T47D (cell line): ENCODE measurements at regions not wholly inside any gene's neighbourhood (a gene's known extent, or its start where the extent isn't known, plus 50 kb on each side); places are given as distances from the start of the nearest gene placed in this dataset.

ENCODE experiments used
- DNase-seq, 2 experiments: peaks; one replicate each; pipeline versions ENCODE4 v3.0.0 to v3.0.0-alpha.2; 2011 to 2012; ENCODE audit warnings: low read depth in 1 of 2, low spot score in 1 of 2
- JUND ChIP-seq: IDR thresholded peaks from 2 replicates; pipeline ENCODE4 v1.6.1; 2012; ENCODE audit warnings: low read depth
- in situ Hi-C: cut with HindIII; loops from 2 replicates; pipeline ENCODE4 v1.10.0; 2016; ENCODE audit warnings: low sequenced_read_pairs, low pct_unique_long_range_greater_than_20kb

GRCh38 chr19:28948566-28948965 lies 264.4 kb downstream of the UQCRFS1 start:
- in situ Hi-C loops: no loop called here
- TF ChIP-seq JUND: no peak
- DNase-seq: no peak

- no peak for TF ChIP-seq JUND
- in situ Hi-C loops: no loop called here
- no peak for DNase-seq
Observed at GRCh38 chr19:28948026-28948425, 264.9 kb downstream of the UQCRFS1 start.

- TF ChIP-seq JUND: no peak
- in situ Hi-C loops: no loop called here
- DNase-seq: no peak
Observed at GRCh38 chr19:28943651-28944050, 269.3 kb downstream of the UQCRFS1 start.

GRCh38 chr19:28941833-28942232 lies 271.1 kb downstream of the UQCRFS1 start:
- in situ Hi-C loops: no loop called here

DNA sequence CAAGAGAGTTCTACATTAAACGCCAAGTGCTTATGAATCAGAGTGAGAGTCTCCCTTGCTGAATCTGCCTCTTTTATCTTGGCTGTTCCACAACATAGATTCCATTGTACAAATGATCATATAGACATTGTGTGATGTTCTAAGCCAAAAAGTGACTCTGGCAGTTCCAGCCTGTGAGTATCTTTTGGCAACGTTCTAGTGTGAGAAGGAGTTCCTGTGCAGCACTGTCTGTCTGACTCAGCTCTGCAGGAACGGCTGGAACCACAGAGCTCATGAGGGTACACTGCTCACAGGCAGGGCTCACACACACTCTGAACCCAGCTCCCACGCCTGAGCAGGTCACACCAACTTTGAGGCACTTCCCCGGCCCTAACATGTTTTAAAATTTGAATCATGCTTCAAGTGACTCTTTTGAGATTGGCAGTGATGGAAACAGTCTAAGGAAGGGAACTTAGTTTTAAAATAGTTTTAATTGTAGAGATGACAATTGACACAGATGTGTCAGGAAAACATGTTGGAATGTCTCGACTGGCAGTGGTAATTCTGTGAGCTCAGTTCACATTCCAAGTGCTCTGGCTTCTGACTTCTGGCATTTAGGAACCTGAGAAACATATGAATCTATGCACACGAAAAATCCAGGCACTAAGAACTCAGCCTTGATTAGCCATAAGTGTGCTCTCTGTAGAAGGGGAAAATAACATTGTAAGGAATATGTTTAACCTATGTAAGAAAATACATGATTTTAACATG lies 272.0 kb downstream of the UQCRFS1 start:
- no peak for TF ChIP-seq JUND
- in situ Hi-C loops: no loop called here
- no peak for DNase-seq

More at GRCh38 chr19:28941833-28942232, 271.1 kb downstream of the UQCRFS1 start:
- no peak for DNase-seq
- no peak for TF ChIP-seq JUND

DNA sequence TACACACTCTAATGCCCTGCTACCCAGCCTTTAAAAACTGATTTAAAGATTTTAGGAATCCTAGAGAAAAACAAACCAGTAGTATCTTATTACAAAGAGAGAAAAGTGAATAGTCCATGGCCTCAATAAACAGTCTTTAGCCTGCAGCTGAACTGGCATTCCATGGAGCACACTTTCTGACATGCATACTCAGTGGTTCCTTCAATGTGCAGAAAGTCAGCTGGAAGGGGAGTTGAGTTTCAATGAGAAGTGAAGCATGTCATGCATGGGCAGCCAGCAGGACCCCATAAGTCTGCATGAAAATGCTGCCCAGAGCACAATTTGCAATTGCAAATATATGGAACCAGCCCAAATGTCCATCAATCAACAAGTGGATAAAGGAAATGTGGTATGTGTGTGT lies 273.7 kb downstream of the UQCRFS1 start:
- no peak for DNase-seq
- no peak for TF ChIP-seq JUND
- in situ Hi-C loops: no loop called here

GRCh38 chr19:28936001-28936400 lies 276.9 kb downstream of the UQCRFS1 start:
- no peak for DNase-seq
- no peak for TF ChIP-seq JUND
- in situ Hi-C loops: no loop called here

DNA sequence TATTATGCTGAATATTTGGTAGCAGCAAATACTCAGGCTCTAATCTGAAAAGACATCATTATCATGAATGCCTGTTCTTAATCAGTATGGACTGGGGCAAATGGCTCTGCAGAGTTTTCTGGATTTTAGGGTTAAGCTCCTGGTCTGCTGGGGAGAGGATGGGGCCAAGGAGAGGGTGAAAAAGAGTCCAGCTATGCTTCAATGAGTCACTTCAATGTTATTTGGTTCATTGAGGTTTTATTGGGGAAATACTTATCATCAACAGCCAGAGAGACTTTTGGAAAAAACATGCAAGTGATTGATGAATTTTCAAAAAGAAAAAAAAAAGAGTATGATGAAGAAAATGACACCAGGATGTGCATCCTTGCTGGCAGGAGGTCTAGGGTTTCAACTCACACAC lies 278.3 kb downstream of the UQCRFS1 start:
- DNase-seq: no peak
- TF ChIP-seq JUND: no peak
- in situ Hi-C loops: no loop called here

- DNase-seq: no peak
- in situ Hi-C loops: no loop called here
- no peak for TF ChIP-seq JUND
Observed at GRCh38 chr19:28933039-28933438, 279.9 kb downstream of the UQCRFS1 start.

DNA sequence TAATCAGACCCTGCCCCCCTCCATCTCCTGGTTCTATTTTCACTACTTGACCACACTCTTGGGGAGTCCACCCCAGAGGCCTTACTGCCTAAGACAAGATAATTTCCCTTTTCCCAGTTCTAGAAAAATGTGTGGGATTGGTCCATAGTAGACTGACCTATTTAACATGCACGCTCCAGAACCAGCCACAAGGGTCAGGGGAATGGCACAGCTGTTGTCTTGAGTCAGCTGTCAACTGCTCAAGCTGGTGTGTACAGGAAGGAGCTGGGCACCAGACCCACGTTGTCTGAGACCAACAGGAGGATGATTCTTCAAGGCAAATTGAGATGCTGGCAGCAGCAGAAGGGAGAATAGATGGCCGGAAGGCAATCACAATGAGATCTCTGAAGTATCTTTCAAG lies 280.5 kb downstream of the UQCRFS1 start:
- no peak for TF ChIP-seq JUND
- in situ Hi-C loops: no loop called here
- DNase-seq: no peak

- no peak for TF ChIP-seq JUND
- in situ Hi-C loops: no loop called here
- no peak for DNase-seq
Observed at GRCh38 chr19:28929006-28929405, 283.9 kb downstream of the UQCRFS1 start.

- in situ Hi-C loops: no loop called here
- no peak for TF ChIP-seq JUND
- no peak for DNase-seq
Observed at GRCh38 chr19:28927456-28927855, 285.5 kb downstream of the UQCRFS1 start.

- in situ Hi-C loops: no loop called here
- DNase-seq: no peak
Observed at GRCh38 chr19:28920269-28921066, 292.5 kb downstream of the UQCRFS1 start.

More at GRCh38 chr19:28920269-28921066, 292.5 kb downstream of the UQCRFS1 start:
- TF ChIP-seq JUND: no peak
